ENCODE measurements at regions not wholly inside any gene's neighbourhood (a gene's known extent, or its start where the extent isn't known, plus 50 kb on each side); places are given as distances from the start of the nearest gene placed in this dataset.

- TF ChIP-seq CHD7 (IDR thresholded peaks at IDR 0.05; ENCODE audit: insufficient replicate concordance, low read length) (no peak), CTBP2 (IDR thresholded peaks at IDR 0.05; ENCODE audit: borderline replicate concordance, insufficient read depth, insufficient read length, low read length) (no peak), EP300 (IDR thresholded peaks at IDR 0.05; ENCODE audit: borderline replicate concordance in 1 of 2, low read depth in 2 of 2, low read length in 2 of 2) (no peak)
Observed at GRCh38 chr11:32526760-32527159, 56.9 kb upstream of the EIF3M start (continued).
